DND-41 (cell line): ENCODE measurements at regions not wholly inside any gene's neighbourhood (a gene's known extent, or its start where the extent isn't known, plus 50 kb on each side); places are given as distances from the start of the nearest gene placed in this dataset.

Experiments
- CTCF ChIP-seq: IDR thresholded peaks from 2 replicates; pipeline ENCODE4 v1.5.1; 2012; ENCODE audit warnings: borderline replicate concordance, low read length, moderate library complexity, mild to moderate bottlenecking; ENCODE audit not compliant: poor library complexity, severe bottlenecking; ENCODE audit errors: extremely low read depth
- EZH2 ChIP-seq: IDR thresholded peaks from 3 replicates; pipeline ENCODE4 v1.6.1; 2012; ENCODE audit warnings: borderline replicate concordance, low read depth, mild to moderate bottlenecking, moderate library complexity, low read length, inconsistent platforms; ENCODE audit not compliant: severe bottlenecking

GRCh38 chr12:14186193-14186502, 179.3 kb upstream of the ATF7IP start:
- TF ChIP-seq CTCF (no peak), EZH2 (no peak)
